ENCODE measurements at regions not wholly inside any gene's neighbourhood (a gene's known extent, or its start where the extent isn't known, plus 50 kb on each side); places are given as distances from the start of the nearest gene placed in this dataset.

GRCh38 chrX:40326186-40326965, 228.6 kb upstream of the BCOR start:
- ChIA-PET CTCF (no interaction called here), POLR2A (no interaction called here)

GRCh38 chrX:40325161-40325560, 227.4 kb upstream of the BCOR start:
- ChIA-PET POLR2A (no interaction called here), CTCF (no interaction called here)

GRCh38 chrX:40323977-40324376, 226.2 kb upstream of the BCOR start:
- CTCF ChIA-PET: interaction anchor here (0.5 kb wide), 1 partner anchor 268 kb away, joined by 3 read pairs; no protein-coding TSS in a partner anchor
- POLR2A ChIA-PET: no interaction called here

- CTCF ChIA-PET: no interaction called here
- POLR2A ChIA-PET: no interaction called here
These were observed 223.1 kb upstream of the BCOR start for GRCh38 chrX:40320819-40321218.

GRCh38 chrX:40318801-40319200, 221.0 kb upstream of the BCOR start:
- CTCF ChIA-PET: no interaction called here
- POLR2A ChIA-PET: no interaction called here

- CTCF ChIA-PET: no interaction called here
- POLR2A ChIA-PET: no interaction called here
These were observed 220.3 kb upstream of the BCOR start for GRCh38 chrX:40318076-40318475.

GRCh38 chrX:40316502-40316901, 218.7 kb upstream of the BCOR start:
- CTCF ChIA-PET: no interaction called here

GRCh38 chrX:40314070-40314469, 216.3 kb upstream of the BCOR start:
- ChIA-PET POLR2A (no interaction called here), CTCF (no interaction called here)

More at GRCh38 chrX:40316502-40316901, 218.7 kb upstream of the BCOR start:
- POLR2A ChIA-PET: no interaction called here

GRCh38 chrX:40313269-40313668, 215.5 kb upstream of the BCOR start:
- CTCF ChIA-PET: no interaction called here

GRCh38 chrX:40310447-40310846, 212.7 kb upstream of the BCOR start:
- ChIA-PET CTCF (no interaction called here), POLR2A (no interaction called here)

More at GRCh38 chrX:40313269-40313668, 215.5 kb upstream of the BCOR start:
- POLR2A ChIA-PET: no interaction called here

- POLR2A ChIA-PET: no interaction called here
- CTCF ChIA-PET: no interaction called here
These were observed 212.3 kb upstream of the BCOR start for GRCh38 chrX:40310016-40310415.

- POLR2A ChIA-PET: no interaction called here
These were observed 210.1 kb upstream of the BCOR start for GRCh38 chrX:40307871-40308270.

GRCh38 chrX:40304115-40304514, 206.4 kb upstream of the BCOR start:
- CTCF ChIA-PET: no interaction called here
- POLR2A ChIA-PET: no interaction called here

More at GRCh38 chrX:40307871-40308270, 210.1 kb upstream of the BCOR start:
- CTCF ChIA-PET: no interaction called here

- POLR2A ChIA-PET: no interaction called here
- CTCF ChIA-PET: no interaction called here
These were observed 205.7 kb upstream of the BCOR start for GRCh38 chrX:40303256-40304077.

GRCh38 chrX:40300286-40300890, 202.6 kb upstream of the BCOR start:
- CTCF ChIA-PET: no interaction called here
- POLR2A ChIA-PET: no interaction called here

GRCh38 chrX:40299641-40300046, 201.9 kb upstream of the BCOR start:
- POLR2A ChIA-PET: no interaction called here

GRCh38 chrX:40298572-40299479, 201.1 kb upstream of the BCOR start:
- ChIA-PET POLR2A (no interaction called here), CTCF (no interaction called here)

More at GRCh38 chrX:40299641-40300046, 201.9 kb upstream of the BCOR start:
- CTCF ChIA-PET: no interaction called here

- CTCF ChIA-PET: no interaction called here
- POLR2A ChIA-PET: no interaction called here
These were observed 200.3 kb upstream of the BCOR start for GRCh38 chrX:40298069-40298468.

GRCh38 chrX:40291553-40291952, 193.8 kb upstream of the BCOR start:
- POLR2A ChIA-PET: no interaction called here
- CTCF ChIA-PET: no interaction called here

GRCh38 chrX:40290517-40290916, 192.8 kb upstream of the BCOR start:
- ChIA-PET CTCF (no interaction called here), POLR2A (no interaction called here)
